H1 (cell line): ENCODE measurements at regions not wholly inside any gene's neighbourhood (a gene's known extent, or its start where the extent isn't known, plus 50 kb on each side); places are given as distances from the start of the nearest gene placed in this dataset.

Source experiments
- BCL11A ChIP-seq, 2 experiments: IDR thresholded peaks; one replicate each; pipeline ENCODE4 v1.6.1; 2011; ENCODE audit warnings: low read depth in 2 of 2, low read length in 2 of 2, mild to moderate bottlenecking in 2 of 2
- EGR1 ChIP-seq: IDR thresholded peaks from 2 replicates; pipeline ENCODE4 v1.6.1; 2011; ENCODE audit warnings: low read depth, low read length, borderline replicate concordance
- EZH2 ChIP-seq: fragments of 200-600 bp; sonication (generic); IDR thresholded peaks from 2 replicates; pipeline ENCODE4 v1.7.1; 2012; ENCODE audit warnings: low read depth, mild to moderate bottlenecking, moderate library complexity, low read length, inconsistent platforms; ENCODE audit not compliant: severe bottlenecking
- GABPA ChIP-seq: IDR thresholded peaks from 2 replicates; pipeline ENCODE4 v1.6.1; 2011; ENCODE audit warnings: mild to moderate bottlenecking, low read length, moderate library complexity, borderline replicate concordance; ENCODE audit not compliant: insufficient read depth
- GTF2F1 ChIP-seq: IDR thresholded peaks from 2 replicates; pipeline ENCODE4 v1.6.1; 2012; ENCODE audit warnings: low read depth, low read length, improper control_type of control experiment, borderline replicate concordance
- NANOG ChIP-seq: IDR thresholded peaks from 2 replicates; pipeline ENCODE4 v1.6.1; 2011; ENCODE audit warnings: low read length, low read depth, mild to moderate bottlenecking, inconsistent platforms; ENCODE audit not compliant: insufficient read depth, poor library complexity, severe bottlenecking
- POLR2A ChIP-seq, 2 experiments: IDR thresholded peaks; 1 replicate in 1 of 2; 2 replicates in 1 of 2; pipeline ENCODE4 v1.6.1; 2011; ENCODE audit warnings: low read depth in 2 of 2, low read length in 2 of 2, mild to moderate bottlenecking in 2 of 2; ENCODE audit errors: control extremely low read depth in 1 of 2
- POLR2AphosphoS5 ChIP-seq: IDR thresholded peaks from 2 replicates; pipeline ENCODE4 v1.6.1; 2011; ENCODE audit warnings: low read depth, low read length

DNA sequence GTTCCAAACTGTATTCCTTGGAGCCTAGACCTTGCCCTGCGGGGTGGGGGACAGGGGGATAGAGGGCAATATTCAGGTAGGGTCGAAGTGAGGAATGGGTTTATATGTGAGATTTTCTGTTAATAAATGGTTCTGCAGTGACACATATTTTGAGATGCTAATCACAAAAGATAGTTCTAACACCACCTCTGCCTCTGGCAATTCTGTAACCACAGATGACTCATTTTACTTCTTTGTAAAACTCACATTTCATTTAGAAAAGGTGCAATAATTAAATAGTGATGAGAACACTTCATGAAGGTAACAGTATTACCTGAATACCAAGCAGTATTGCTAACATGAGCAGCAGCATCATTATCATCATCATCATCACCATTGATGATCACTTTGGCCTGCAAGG lies 306.6 kb downstream of the SUCLG1 start:
- no peak for TF ChIP-seq NANOG
- no peak for TF ChIP-seq GABPA
- TF ChIP-seq GTF2F1: no peak
- no peak for TF ChIP-seq BCL11A (IDR thresholded peaks at IDR 0.05; ENCODE audit: low read depth in 2 of 2, low read length in 2 of 2)
- no peak for TF ChIP-seq POLR2AphosphoS5
- TF ChIP-seq EZH2: no peak
- no peak for TF ChIP-seq POLR2A (IDR thresholded peaks at IDR 0.05; ENCODE audit: control extremely low read depth in 1 of 2, low read depth in 2 of 2, low read length in 2 of 2)
- TF ChIP-seq EGR1: no peak
